ENCODE measurements at regions not wholly inside any gene's neighbourhood (a gene's known extent, or its start where the extent isn't known, plus 50 kb on each side); places are given as distances from the start of the nearest gene placed in this dataset.

GRCh38 chr13:111844222-111844671, 222.7 kb upstream of the SOX1 start:
- DNase-seq (ENCODE audit: extremely low spot score) = no peak
- ChIA-PET CTCF (no interaction called here), POLR2A (no interaction called here)
- TF ChIP-seq FOXM1 (IDR thresholded peaks at IDR 0.05; ENCODE audit: borderline replicate concordance) = no peak
- no peak for TF ChIP-seq ELF4 (IDR thresholded peaks at IDR 0.05)
- TF ChIP-seq BHLHE40 (IDR thresholded peaks at IDR 0.05; ENCODE audit: borderline replicate concordance) = no peak
- no peak for TF ChIP-seq L3MBTL2 (conservative IDR thresholded peaks at IDR 0.05)
- TF ChIP-seq FOXK2 (IDR thresholded peaks at IDR 0.05) = no peak
- TF ChIP-seq LEF1 (IDR thresholded peaks at IDR 0.05; ENCODE audit: borderline replicate concordance) = no peak
- TF ChIP-seq HDGF (IDR thresholded peaks at IDR 0.05; ENCODE audit: borderline replicate concordance) = no peak

- DNase-seq (ENCODE audit: extremely low spot score) = no peak
- TF ChIP-seq PKNOX1 (IDR thresholded peaks at IDR 0.05) (no peak), LEF1 (IDR thresholded peaks at IDR 0.05; ENCODE audit: borderline replicate concordance) (no peak), ELF4 (IDR thresholded peaks at IDR 0.05) (no peak), SUZ12 (IDR thresholded peaks at IDR 0.05) (no peak), HDGF (IDR thresholded peaks at IDR 0.05; ENCODE audit: borderline replicate concordance) (no peak), FOXK2 (IDR thresholded peaks at IDR 0.05) (no peak), NFRKB (IDR thresholded peaks at IDR 0.05) (no peak), ZNF384 (IDR thresholded peaks at IDR 0.05) (no peak), FOXA1 (IDR thresholded peaks at IDR 0.05) (no peak), SP1 (IDR thresholded peaks at IDR 0.05) (no peak), ARNT (IDR thresholded peaks at IDR 0.05) (no peak)
- ChIA-PET POLR2A (no interaction called here), CTCF (no interaction called here)
Observed at GRCh38 chr13:111844682-111845081, 222.3 kb upstream of the SOX1 start.

GRCh38 chr13:111845621-111846351, 221.2 kb upstream of the SOX1 start:
- CTCF ChIA-PET = interaction anchor here (0.7 kb wide), 1 partner anchor 849 kb away, joined by 3 read pairs; no protein-coding TSS in a partner anchor
- POLR2A ChIA-PET = no interaction called here
- TF ChIP-seq PKNOX1 (IDR thresholded peaks at IDR 0.05) (no peak), L3MBTL2 (conservative IDR thresholded peaks at IDR 0.05) (no peak), BHLHE40 (IDR thresholded peaks at IDR 0.05; ENCODE audit: borderline replicate concordance) (no peak), CTBP1 (IDR thresholded peaks at IDR 0.05; ENCODE audit: borderline replicate concordance) (no peak), SUZ12 (IDR thresholded peaks at IDR 0.05) (no peak), NFRKB (IDR thresholded peaks at IDR 0.05) (no peak), FOXM1 (IDR thresholded peaks at IDR 0.05; ENCODE audit: borderline replicate concordance) (no peak), FOXK2 (IDR thresholded peaks at IDR 0.05) (no peak), SP1 (IDR thresholded peaks at IDR 0.05) (no peak), LEF1 (IDR thresholded peaks at IDR 0.05; ENCODE audit: borderline replicate concordance) (no peak), ARNT (IDR thresholded peaks at IDR 0.05) (no peak), TARDBP (IDR thresholded peaks at IDR 0.05) (no peak), ELF4 (IDR thresholded peaks at IDR 0.05) (no peak), FOXA1 (IDR thresholded peaks at IDR 0.05) (no peak), HDGF (IDR thresholded peaks at IDR 0.05; ENCODE audit: borderline replicate concordance) (no peak), ZNF384 (IDR thresholded peaks at IDR 0.05) (no peak)
- no peak for DNase-seq (ENCODE audit: extremely low spot score)

GRCh38 chr13:111846391-111847159, 220.4 kb upstream of the SOX1 start:
- TF ChIP-seq FOXA1 (IDR thresholded peaks at IDR 0.05) (no peak), FOXM1 (IDR thresholded peaks at IDR 0.05; ENCODE audit: borderline replicate concordance) (no peak), NFRKB (IDR thresholded peaks at IDR 0.05) (no peak), LEF1 (IDR thresholded peaks at IDR 0.05; ENCODE audit: borderline replicate concordance) (no peak), TARDBP (IDR thresholded peaks at IDR 0.05) (no peak), CTBP1 (IDR thresholded peaks at IDR 0.05; ENCODE audit: borderline replicate concordance) (no peak), FOXK2 (IDR thresholded peaks at IDR 0.05) (no peak)
- no peak for DNase-seq (ENCODE audit: extremely low spot score)
- ChIA-PET CTCF (interaction anchor here (0.7 kb wide), 1 partner anchor 848 kb away, joined by 3 read pairs; no protein-coding TSS in a partner anchor), POLR2A (no interaction called here)

- TF ChIP-seq PKNOX1 (IDR thresholded peaks at IDR 0.05) (no peak), ARNT (IDR thresholded peaks at IDR 0.05) (no peak), L3MBTL2 (conservative IDR thresholded peaks at IDR 0.05) (no peak), ZNF384 (IDR thresholded peaks at IDR 0.05) (no peak), FOXA1 (IDR thresholded peaks at IDR 0.05) (no peak), BHLHE40 (IDR thresholded peaks at IDR 0.05; ENCODE audit: borderline replicate concordance) (no peak), TARDBP (IDR thresholded peaks at IDR 0.05) (no peak), SP1 (IDR thresholded peaks at IDR 0.05) (no peak), ELF4 (IDR thresholded peaks at IDR 0.05) (no peak), HDGF (IDR thresholded peaks at IDR 0.05; ENCODE audit: borderline replicate concordance) (no peak), NFRKB (IDR thresholded peaks at IDR 0.05) (no peak), CTBP1 (IDR thresholded peaks at IDR 0.05; ENCODE audit: borderline replicate concordance) (no peak), LEF1 (IDR thresholded peaks at IDR 0.05; ENCODE audit: borderline replicate concordance) (no peak)
- POLR2A ChIA-PET = no interaction called here
- CTCF ChIA-PET = no interaction called here
- no peak for DNase-seq (ENCODE audit: extremely low spot score)
Observed at GRCh38 chr13:111847964-111848363, 219.0 kb upstream of the SOX1 start.

GRCh38 chr13:111850458-111850857, 216.5 kb upstream of the SOX1 start:
- DNase-seq (ENCODE audit: extremely low spot score) = no peak
- TF ChIP-seq FOXK2 (IDR thresholded peaks at IDR 0.05) (no peak), SUZ12 (IDR thresholded peaks at IDR 0.05) (no peak), LEF1 (IDR thresholded peaks at IDR 0.05; ENCODE audit: borderline replicate concordance) (no peak), L3MBTL2 (conservative IDR thresholded peaks at IDR 0.05) (no peak), BHLHE40 (IDR thresholded peaks at IDR 0.05; ENCODE audit: borderline replicate concordance) (no peak), TARDBP (IDR thresholded peaks at IDR 0.05) (no peak), ARNT (IDR thresholded peaks at IDR 0.05) (no peak), FOXM1 (IDR thresholded peaks at IDR 0.05; ENCODE audit: borderline replicate concordance) (no peak)
- ChIA-PET CTCF (no interaction called here), POLR2A (no interaction called here)

Measured in HEK293T (cell line).